Endothelial cell of umbilical vein (primary cell): ENCODE measurements at regions not wholly inside any gene's neighbourhood (a gene's known extent, or its start where the extent isn't known, plus 50 kb on each side); places are given as distances from the start of the nearest gene placed in this dataset.

Source experiments
- BruUV-seq: library from RNA; stranded (reverse); fragments of 400-500 nt; replicated peaks from 2 replicates; lab custom pipeline; 2021; lab: Mats Ljungman, UMichigan
- CTCF ChIA-PET: fragments of 300-600, 350-600 bp; sonication (Branson Sonifier 250); formaldehyde crosslinking; loops from one replicate; lab custom pipeline; 2021; ENCODE audit warnings: antibody characterized with exemption, inconsistent platforms; lab: Charles Lee
- POLR2A ChIA-PET: fragments of 300-600, 350-600 bp; sonication (Branson Sonifier 250); formaldehyde crosslinking; loops from one replicate; lab custom pipeline; 2021; ENCODE audit warnings: antibody characterized with exemption, inconsistent platforms; lab: Charles Lee
- DNase-seq: peaks from one replicate; pipeline ENCODE4 v3.0.0-alpha.2; 2011; ENCODE audit warnings: low read depth, low spot score
- FAIRE-seq: peaks from 2 replicates; lab custom pipeline; 2011; peaks lifted over from hg19 to GRCh38; lab: Jason Lieb, UNC
- H2AFZ ChIP-seq: 2 replicates; pipeline ENCODE4 v1.6.0; 2012; ENCODE audit warnings: low read depth, low read length, control low read depth, inconsistent platforms
- H3K27ac ChIP-seq: 2 replicates; pipeline ENCODE4 v1.5.1; 2011; ENCODE audit warnings: low read depth, mild to moderate bottlenecking, control low read depth, low read length, moderate library complexity; ENCODE audit not compliant: insufficient read depth
- H3K27me3 ChIP-seq, 2 experiments: 2 replicates each; pipeline versions ENCODE4 v1.6.0 to v1.6.1; 2011; ENCODE audit warnings: low read length in 2 of 2, mixed read lengths in 1 of 2; ENCODE audit not compliant: control insufficient read depth in 2 of 2, insufficient read depth in 2 of 2
- H3K36me3 ChIP-seq, 2 experiments: 2 replicates in 1 of 2; 3 replicates in 1 of 2; pipeline ENCODE4 v1.5.1; 2011; ENCODE audit warnings: low read length in 2 of 2, mild to moderate bottlenecking in 1 of 2, moderate library complexity in 1 of 2; ENCODE audit not compliant: control insufficient read depth in 2 of 2, insufficient read depth in 2 of 2; ENCODE audit errors: extremely low read depth in 1 of 2
- H3K4me1 ChIP-seq: 3 replicates; pipeline ENCODE4 v1.5.1; 2011; ENCODE audit warnings: mild to moderate bottlenecking, low read length; ENCODE audit not compliant: control insufficient read depth, insufficient read depth; ENCODE audit errors: extremely low read depth
- H3K4me2 ChIP-seq: 2 replicates; pipeline ENCODE4 v1.6.1; 2011; ENCODE audit warnings: low read length, control low read depth, mixed read lengths; ENCODE audit not compliant: insufficient read depth
- H3K4me3 ChIP-seq, 3 experiments: fragments of 200-600 bp in 1 of 3; sonication (generic), shearing (Covaris generic) in 1 of 3; replicated peaks in 1 of 3; 2 replicates each; pipeline ENCODE4 v1.5.1; 2011 to 2016; ENCODE audit warnings: control low read depth in 3 of 3, low read length in 3 of 3, mild to moderate bottlenecking in 2 of 3, inconsistent platforms in 1 of 3, low read depth in 1 of 3, moderate library complexity in 1 of 3; ENCODE audit not compliant: insufficient read depth in 1 of 3
- H3K79me2 ChIP-seq: 2 replicates; pipeline ENCODE4 v1.6.0; 2012; ENCODE audit warnings: low read length, inconsistent platforms; ENCODE audit not compliant: control insufficient read depth, insufficient read depth
- H3K9ac ChIP-seq: replicated peaks from 2 replicates; pipeline ENCODE3; 2011; ENCODE audit warnings: low read length, control low read depth; ENCODE audit not compliant: insufficient read depth; ENCODE audit errors: extremely low read depth
- H3K9me1 ChIP-seq: replicated peaks from 3 replicates; pipeline ENCODE4 v1.6.0; 2011; ENCODE audit warnings: mild to moderate bottlenecking, low read length; ENCODE audit not compliant: control insufficient read depth, insufficient read depth; ENCODE audit errors: extremely low read depth
- H3K9me3 ChIP-seq: replicated peaks from 2 replicates; pipeline ENCODE4 v1.5.1; 2012; ENCODE audit warnings: low read length, inconsistent platforms; ENCODE audit not compliant: control insufficient read depth, insufficient read depth
- H4K20me1 ChIP-seq: replicated peaks from 2 replicates; pipeline ENCODE3; 2011; ENCODE audit warnings: mild to moderate bottlenecking, low read length; ENCODE audit not compliant: control insufficient read depth, insufficient read depth; ENCODE audit errors: extremely low read depth
- CTCF ChIP-seq, 2 donors: IDR thresholded peaks; 1 replicate in 1 of 2; 2 replicates in 1 of 2; pipeline ENCODE4 v1.5.1; 2011; ENCODE audit warnings: low read length in 2 of 2, mild to moderate bottlenecking in 2 of 2, moderate library complexity in 2 of 2, control low read depth in 1 of 2, inconsistent platforms in 1 of 2, low read depth in 1 of 2; ENCODE audit not compliant: insufficient read depth in 1 of 2; ENCODE audit errors: extremely low read depth in 1 of 2
- EZH2 ChIP-seq: IDR thresholded peaks from 2 replicates; pipeline ENCODE4 v1.6.1; 2012; ENCODE audit warnings: borderline replicate concordance, low read depth, mild to moderate bottlenecking, moderate library complexity, low read length, inconsistent platforms; ENCODE audit not compliant: severe bottlenecking
- FOS ChIP-seq: IDR thresholded peaks from 2 replicates; pipeline ENCODE4 v1.6.1; 2011; ENCODE audit warnings: mild to moderate bottlenecking, low read length, moderate library complexity, borderline replicate concordance; ENCODE audit not compliant: insufficient read depth
- GATA2 ChIP-seq: IDR thresholded peaks from 2 replicates; pipeline ENCODE4 v1.7.0; 2011; ENCODE audit warnings: low read depth, mild to moderate bottlenecking, moderate library complexity, mixed read lengths, low read length; ENCODE audit not compliant: insufficient read length, insufficient read depth
- JUN ChIP-seq: IDR thresholded peaks from 2 replicates; pipeline ENCODE4 v1.6.1; 2011; ENCODE audit warnings: borderline replicate concordance, low read depth; ENCODE audit not compliant: insufficient read length, insufficient read depth
- MAX ChIP-seq: IDR thresholded peaks from 2 replicates; pipeline ENCODE4 v1.6.1; 2011; ENCODE audit not compliant: insufficient read depth, insufficient read length
- MYC ChIP-seq: IDR thresholded peaks from one replicate; pipeline ENCODE4 v1.6.1; 2011; ENCODE audit warnings: mild to moderate bottlenecking, low read depth, low read length
- POLR2A ChIP-seq: IDR thresholded peaks from 2 replicates; pipeline ENCODE4 v1.6.1; 2012; ENCODE audit warnings: low read depth, mild to moderate bottlenecking, control low read depth, low read length
- POLR2AphosphoS5 ChIP-seq: IDR thresholded peaks from 2 replicates; pipeline ENCODE4 v1.6.1; 2012; ENCODE audit warnings: low read depth, mild to moderate bottlenecking, control low read depth, low read length, moderate library complexity; ENCODE audit not compliant: insufficient read depth
- dilution Hi-C: fragments of 300-500 bp; cut with MboI; formaldehyde crosslinking; loops from one replicate; pipeline ENCODE4 v1.15.0; 2019; ENCODE audit warnings: low sequenced_read_pairs; ENCODE audit not compliant: extremely low pct_ligation_motif_present
- intact Hi-C: fragments of 100-400 bp; cut with micrococcal nuclease; formaldehyde crosslinking; loops from one replicate; pipeline ENCODE4 v1.10.0; 2022

GRCh38 chrX:99495453-99495852, 914.6 kb downstream of the PCDH19 start:
- no peaks in the 10 kb centered on the region for H3K36me3 ChIP-seq
- no peaks in the 10 kb centered on the region for H3K27me3 ChIP-seq
- DNase-seq (no peak), FAIRE-seq (no peak)
- no peak overlapping the region for H3K4me2 ChIP-seq
- no peaks in the 10 kb centered on the region for H3K9me1 ChIP-seq
- BruUV-seq = no TSS peak
- ChIA-PET POLR2A (no interaction called here), CTCF (no interaction called here)
- H3K27ac ChIP-seq = no peak overlapping the region
- intact Hi-C loops = no loop called here
- no peak for TF ChIP-seq GATA2
- TF ChIP-seq FOS = no peak
- no peak for TF ChIP-seq POLR2A
- TF ChIP-seq CTCF (IDR thresholded peaks at IDR 0.05; ENCODE audit: extremely low read depth in 1 of 2, insufficient read depth in 1 of 2, low read depth in 1 of 2, low read length in 2 of 2) = no peak
- TF ChIP-seq POLR2AphosphoS5 = no peak
- no peak for TF ChIP-seq MYC
- TF ChIP-seq JUN = no peak
- no peak for TF ChIP-seq EZH2
- TF ChIP-seq MAX = no peak
- H3K4me1 ChIP-seq = no peaks in the 10 kb centered on the region
- no peak overlapping the region for H2AFZ ChIP-seq
- no peaks in the 10 kb centered on the region for H3K79me2 ChIP-seq
- no peak overlapping the region for H3K4me3 ChIP-seq
- H3K9ac ChIP-seq = no peak overlapping the region
- dilution Hi-C loops = no loop called here
- H3K9me3 ChIP-seq = no peaks in the 10 kb centered on the region
- H4K20me1 ChIP-seq = no peaks in the 10 kb centered on the region
